ENCODE measurements at regions not wholly inside any gene's neighbourhood (a gene's known extent, or its start where the extent isn't known, plus 50 kb on each side); places are given as distances from the start of the nearest gene placed in this dataset.
"Not testable (repeated sequence)": the region's sequence is repeated elsewhere in the genome, so short reads cannot be mapped to it uniquely, and the experiment has no call there.

GRCh38 chr2:83970217-83970929, 488.7 kb downstream of the SUCLG1 start:
- ATAC-seq (ENCODE audit: low FRiP score in 2 of 2): no peak
- Histone ChIP-seq H3K36me3 (no peaks in the 10 kb centered on the region), H3K27me3 (no peaks in the 10 kb centered on the region), H3K4me3 (no peak overlapping the region), H3K9me3 (no peaks in the 10 kb centered on the region), H3K4me1 (no peaks in the 10 kb centered on the region), H3K27ac (no peak overlapping the region)
- no peak for DNase-seq
- WGBS, 2 donors: 82 to 85% methylated on average over 4 of the region's 4 CpGs
- no peak for TF ChIP-seq EP300 (IDR thresholded peaks at IDR 0.05)
- TF ChIP-seq, protein P1, sequence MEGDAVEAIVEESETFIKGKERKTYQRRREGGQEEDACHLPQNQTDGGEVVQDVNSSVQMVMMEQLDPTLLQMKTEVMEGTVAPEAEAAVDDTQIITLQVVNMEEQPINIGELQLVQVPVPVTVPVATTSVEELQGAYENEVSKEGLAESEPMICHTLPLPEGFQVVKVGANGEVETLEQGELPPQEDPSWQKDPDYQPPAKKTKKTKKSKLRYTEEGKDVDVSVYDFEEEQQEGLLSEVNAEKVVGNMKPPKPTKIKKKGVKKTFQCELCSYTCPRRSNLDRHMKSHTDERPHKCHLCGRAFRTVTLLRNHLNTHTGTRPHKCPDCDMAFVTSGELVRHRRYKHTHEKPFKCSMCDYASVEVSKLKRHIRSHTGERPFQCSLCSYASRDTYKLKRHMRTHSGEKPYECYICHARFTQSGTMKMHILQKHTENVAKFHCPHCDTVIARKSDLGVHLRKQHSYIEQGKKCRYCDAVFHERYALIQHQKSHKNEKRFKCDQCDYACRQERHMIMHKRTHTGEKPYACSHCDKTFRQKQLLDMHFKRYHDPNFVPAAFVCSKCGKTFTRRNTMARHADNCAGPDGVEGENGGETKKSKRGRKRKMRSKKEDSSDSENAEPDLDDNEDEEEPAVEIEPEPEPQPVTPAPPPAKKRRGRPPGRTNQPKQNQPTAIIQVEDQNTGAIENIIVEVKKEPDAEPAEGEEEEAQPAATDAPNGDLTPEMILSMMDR (IDR thresholded peaks at IDR 0.05): no peak
- no peak for TF ChIP-seq POLR2A (IDR thresholded peaks at IDR 0.05)
- no peak for TF ChIP-seq POLR2AphosphoS5 (IDR thresholded peaks at IDR 0.05)

DNA sequence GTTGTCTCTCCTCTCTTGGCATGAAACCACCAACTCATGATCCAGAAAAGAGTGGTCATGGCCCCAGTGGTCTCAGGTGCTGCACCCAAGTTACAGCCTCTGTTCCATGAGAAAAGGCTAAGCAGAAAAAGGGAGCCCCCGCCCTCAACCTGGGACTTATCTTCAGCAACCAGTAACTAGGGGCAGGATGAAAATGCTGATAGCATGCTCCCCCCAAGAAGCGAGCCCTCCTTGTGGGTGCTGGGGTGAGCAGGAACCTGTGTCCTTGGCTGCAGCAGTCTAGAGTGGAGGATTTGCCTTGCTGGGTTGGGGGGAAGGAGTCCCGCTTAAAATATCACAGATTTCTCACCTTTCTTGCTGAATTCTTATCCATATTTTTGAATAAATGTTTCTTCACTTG, 490.0 kb downstream of the SUCLG1 start:
- H3K27ac ChIP-seq: no peak overlapping the region
- no peak for ATAC-seq (ENCODE audit: low FRiP score in 2 of 2)
- no peak for DNase-seq

GRCh38 chr2:83967854-83968253, 491.2 kb downstream of the SUCLG1 start:
- Histone ChIP-seq H3K36me3 (no peaks in the 10 kb centered on the region), H3K4me3 (no peak overlapping the region), H3K9me3 (no peaks in the 10 kb centered on the region), H3K27me3 (no peaks in the 10 kb centered on the region), H3K4me1 (no peaks in the 10 kb centered on the region), H3K27ac (no peak overlapping the region)
- no peak for ATAC-seq (ENCODE audit: low FRiP score in 2 of 2)
- TF ChIP-seq, protein P1 (IDR thresholded peaks at IDR 0.05): no peak
- no peak for DNase-seq
- WGBS, 2 donors: 53 to 62% methylated on average over 2 of the region's 2 CpGs

More for the DNA sequence above, 490.0 kb downstream of the SUCLG1 start:
- no peaks in the 10 kb centered on the region for H3K4me1 ChIP-seq
- TF ChIP-seq POLR2A (IDR thresholded peaks at IDR 0.05): no peak
- TF ChIP-seq POLR2AphosphoS5 (IDR thresholded peaks at IDR 0.05): no peak
- TF ChIP-seq, protein P1 (IDR thresholded peaks at IDR 0.05): no peak
- no peak for TF ChIP-seq EP300 (IDR thresholded peaks at IDR 0.05)
- no peaks in the 10 kb centered on the region for H3K36me3 ChIP-seq
- H3K9me3 ChIP-seq: no peaks in the 10 kb centered on the region
- 88 to 89% methylated on average over 3 of the region's 3 CpGs for WGBS, 2 donors
- no peaks in the 10 kb centered on the region for H3K27me3 ChIP-seq
- H3K4me3 ChIP-seq: no peak overlapping the region

DNA sequence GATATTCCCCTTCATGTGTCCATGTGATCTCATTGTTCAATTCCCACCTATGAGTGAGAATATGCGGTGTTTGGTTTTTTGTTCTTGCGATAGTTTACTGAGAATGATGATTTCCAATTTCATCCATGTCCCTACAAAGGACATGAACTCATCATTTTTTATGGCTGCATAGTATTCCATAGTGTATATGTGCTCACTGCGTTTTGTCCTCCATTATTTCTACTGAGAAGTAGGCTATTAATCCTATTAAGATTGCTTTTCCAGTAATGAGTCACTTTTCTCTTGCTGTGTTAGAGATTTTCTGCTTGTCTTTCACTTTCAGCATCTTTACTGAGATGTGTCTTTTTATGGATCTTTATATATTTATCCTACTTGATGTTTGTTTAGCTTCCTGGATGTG, 492.1 kb downstream of the SUCLG1 start:
- H3K27me3 ChIP-seq; ATAC-seq (ENCODE audit: low FRiP score in 2 of 2); H3K4me3 ChIP-seq; H3K4me1 ChIP-seq; H3K9me3 ChIP-seq; DNase-seq; H3K36me3 ChIP-seq; H3K27ac ChIP-seq: not testable (repeated sequence)
- 97 to 98% methylated on average over 2 to 3 of the region's 3 CpGs for WGBS, 2 donors

DNA sequence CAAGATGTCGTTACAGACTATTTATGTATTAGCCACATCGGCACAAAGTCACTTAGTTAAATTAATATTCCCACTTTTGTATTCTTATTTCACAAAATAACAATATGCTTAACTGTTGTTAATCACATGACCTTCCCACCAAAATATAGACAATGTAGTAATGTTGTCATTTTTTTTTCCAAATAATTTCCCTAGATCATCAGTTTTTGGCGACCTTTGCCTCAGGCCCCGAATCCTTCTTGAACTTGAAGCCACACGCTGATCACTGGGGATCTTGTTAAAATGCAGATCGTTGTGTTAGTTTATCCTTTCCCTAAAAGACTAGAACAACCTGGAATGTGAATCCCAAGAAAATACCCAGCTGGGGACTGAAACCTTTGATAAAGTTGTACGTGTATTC, 497.6 kb downstream of the SUCLG1 start:
- Histone ChIP-seq H3K9me3 (no peaks in the 10 kb centered on the region), H3K36me3 (no peaks in the 10 kb centered on the region), H3K4me3 (no peak overlapping the region), H3K27me3 (no peaks in the 10 kb centered on the region), H3K4me1 (no peaks in the 10 kb centered on the region), H3K27ac (no peak overlapping the region)
- no peak for DNase-seq
- ATAC-seq (ENCODE audit: low FRiP score in 2 of 2): no peak
- WGBS, 2 donors: 90 to 94% methylated on average over 7 of the region's 7 CpGs
- TF ChIP-seq POLR2AphosphoS5 (IDR thresholded peaks at IDR 0.05) (no peak), EP300 (IDR thresholded peaks at IDR 0.05) (no peak), POLR2A (IDR thresholded peaks at IDR 0.05) (no peak)
- TF ChIP-seq, protein P1 (IDR thresholded peaks at IDR 0.05): no peak

All from upper lobe of left lung (tissue), 6 donors.